ENCODE measurements at regions not wholly inside any gene's neighbourhood (a gene's known extent, or its start where the extent isn't known, plus 50 kb on each side); places are given as distances from the start of the nearest gene placed in this dataset.

- H3K27ac Mint-ChIP-seq (ENCODE audit: low read depth, unreplicated experiment) = no peak overlapping the region
- POLR2A ChIA-PET = interaction anchor here (0.6 to 2.3 kb wide), 5 partner anchors 9 to 542 kb away, joined by 3 to 13 read pairs (median 3); no protein-coding TSS in a partner anchor
- H3K4me1 Mint-ChIP-seq (ENCODE audit: insufficient read depth, unreplicated experiment) = peaks cover 27% of the 10 kb centered on the region
- no TSS peak for BruUV-seq (replicated peaks)
- no peak for DNase-seq (ENCODE audit: unreplicated experiment)
- peaks cover 6% of the 10 kb centered on the region for H3K9me3 Mint-ChIP-seq (ENCODE audit: unreplicated experiment)
- no peaks in the 10 kb centered on the region for H3K27me3 Mint-ChIP-seq (ENCODE audit: insufficient read depth, unreplicated experiment)
- CTCF ChIA-PET = interaction anchor here (0.6 kb wide), 1 partner anchor 191 kb away, joined by 3 read pairs; no protein-coding TSS in a partner anchor
- intact Hi-C loops (cut with micrococcal nuclease) = no loop called here
- no peak for TF ChIP-seq CTCF (IDR thresholded peaks at IDR 0.05; ENCODE audit: unreplicated experiment)
- H3K36me3 Mint-ChIP-seq (ENCODE audit: insufficient read depth, unreplicated experiment) = no peaks in the 10 kb centered on the region
- no peak overlapping the region for H3K4me3 Mint-ChIP-seq (ENCODE audit: unreplicated experiment)
Measured at GRCh38 chr7:81165070-81165469, 246.2 kb upstream of the SEMA3C start.

DNA sequence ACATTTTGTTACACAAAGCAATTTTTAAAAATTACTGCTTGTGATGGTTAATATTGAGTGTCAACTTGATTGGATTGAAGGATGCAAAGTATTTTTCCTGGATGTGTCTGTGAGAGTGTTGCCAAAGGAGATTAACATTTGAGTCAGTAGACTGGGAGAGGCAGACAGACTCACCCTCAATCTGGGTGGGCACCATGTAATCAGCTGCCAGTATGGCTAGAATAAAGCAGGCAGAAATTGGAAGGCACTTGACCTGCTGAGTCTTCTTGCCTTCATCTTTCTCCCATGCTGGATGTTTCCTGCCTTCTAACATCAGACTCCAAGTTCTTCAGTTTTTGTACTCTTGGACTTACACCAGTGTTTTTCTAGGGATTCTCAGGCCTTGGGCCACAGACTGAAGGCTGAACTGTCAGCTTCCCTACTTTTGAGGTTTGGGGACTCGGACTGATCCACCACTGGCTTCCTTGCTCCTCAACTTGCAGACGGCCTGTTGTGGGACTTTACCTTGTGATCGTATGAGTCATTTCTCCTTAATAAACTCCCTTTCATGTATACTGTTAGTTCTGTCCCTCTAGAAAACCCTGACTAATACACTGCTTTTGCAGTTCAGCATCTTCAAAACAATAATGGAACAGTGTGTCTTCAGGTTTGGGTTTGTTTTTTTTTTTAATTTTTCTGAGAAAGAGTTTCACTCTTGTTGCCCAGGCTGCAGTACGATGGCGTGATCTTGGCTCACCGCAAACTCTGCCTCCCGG lies 244.1 kb upstream of the SEMA3C start:
- ChIA-PET CTCF (no interaction called here), POLR2A (interaction anchor here (0.7 to 2.0 kb wide), 2 partner anchors 11 to 244 kb away, joined by 3 to 8 read pairs; partner anchors contain the start of gene SEMA3C)
- intact Hi-C loops (cut with micrococcal nuclease) = loop anchor here (5.0 kb wide), 1 partner anchor 241 kb away; no protein-coding TSS in a partner anchor
- DNase-seq (ENCODE audit: unreplicated experiment) = peak; percentile 37
- Mint-ChIP-seq H3K27me3 (ENCODE audit: insufficient read depth, unreplicated experiment) (no peaks in the 10 kb centered on the region), H3K4me3 (ENCODE audit: unreplicated experiment) (no peak overlapping the region), H3K27ac (ENCODE audit: low read depth, unreplicated experiment) (peak overlapping the region; percentile 73), H3K9me3 (ENCODE audit: unreplicated experiment) (no peaks in the 10 kb centered on the region), H3K36me3 (ENCODE audit: insufficient read depth, unreplicated experiment) (no peaks in the 10 kb centered on the region), H3K4me1 (ENCODE audit: insufficient read depth, unreplicated experiment) (peaks cover 22% of the 10 kb centered on the region)
- no TSS peak for BruUV-seq (replicated peaks)
- TF ChIP-seq CTCF (IDR thresholded peaks at IDR 0.05; ENCODE audit: unreplicated experiment) = no peak

DNA sequence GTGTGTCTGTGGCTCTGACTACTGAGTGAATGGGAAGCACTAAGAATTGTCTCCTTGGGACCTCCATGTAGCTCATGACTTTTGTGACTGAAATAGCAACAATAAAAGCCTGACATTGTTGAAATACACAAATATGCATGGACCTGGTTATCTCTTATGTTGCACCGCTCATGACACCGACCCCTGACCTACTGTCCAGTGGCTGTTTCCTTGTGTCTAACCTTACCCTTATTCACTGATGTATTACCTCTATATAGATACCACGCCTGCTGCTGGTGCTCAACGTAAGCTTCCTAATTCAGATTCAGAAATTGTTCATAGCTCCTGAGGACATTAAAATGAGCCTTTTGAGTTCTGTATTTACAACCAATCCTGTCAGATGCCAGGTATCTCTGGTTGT lies 243.4 kb upstream of the SEMA3C start:
- ChIA-PET CTCF (interaction anchor here (1.1 kb wide), 1 partner anchor 82 kb away, joined by 4 read pairs; no protein-coding TSS in a partner anchor), POLR2A (interaction anchor here (0.9 to 2.0 kb wide), 5 partner anchors 12 to 243 kb away, joined by 3 to 8 read pairs (median 4); partner anchors contain the start of gene SEMA3C)
- BruUV-seq (replicated peaks) = no TSS peak

More for the DNA sequence above, 243.4 kb upstream of the SEMA3C start:
- peaks cover 22% of the 10 kb centered on the region for H3K4me1 Mint-ChIP-seq (ENCODE audit: insufficient read depth, unreplicated experiment)
- peak overlapping the region; percentile 73 for H3K27ac Mint-ChIP-seq (ENCODE audit: low read depth, unreplicated experiment)
- no peak overlapping the region for H3K4me3 Mint-ChIP-seq (ENCODE audit: unreplicated experiment)
- H3K9me3 Mint-ChIP-seq (ENCODE audit: unreplicated experiment) = no peaks in the 10 kb centered on the region
- no peak for TF ChIP-seq CTCF (IDR thresholded peaks at IDR 0.05; ENCODE audit: unreplicated experiment)
- no peaks in the 10 kb centered on the region for H3K36me3 Mint-ChIP-seq (ENCODE audit: insufficient read depth, unreplicated experiment)
- DNase-seq (ENCODE audit: unreplicated experiment) = no peak
- H3K27me3 Mint-ChIP-seq (ENCODE audit: insufficient read depth, unreplicated experiment) = no peaks in the 10 kb centered on the region
- intact Hi-C loops (cut with micrococcal nuclease) = loop anchor here (5.0 kb wide), 1 partner anchor 240 kb away; no protein-coding TSS in a partner anchor
